ENCODE measurements at regions not wholly inside any gene's neighbourhood (a gene's known extent, or its start where the extent isn't known, plus 50 kb on each side); places are given as distances from the start of the nearest gene placed in this dataset.
A peak's percentile ranks its signal among the peaks of the same experiment; 100 is the strongest.

DNA sequence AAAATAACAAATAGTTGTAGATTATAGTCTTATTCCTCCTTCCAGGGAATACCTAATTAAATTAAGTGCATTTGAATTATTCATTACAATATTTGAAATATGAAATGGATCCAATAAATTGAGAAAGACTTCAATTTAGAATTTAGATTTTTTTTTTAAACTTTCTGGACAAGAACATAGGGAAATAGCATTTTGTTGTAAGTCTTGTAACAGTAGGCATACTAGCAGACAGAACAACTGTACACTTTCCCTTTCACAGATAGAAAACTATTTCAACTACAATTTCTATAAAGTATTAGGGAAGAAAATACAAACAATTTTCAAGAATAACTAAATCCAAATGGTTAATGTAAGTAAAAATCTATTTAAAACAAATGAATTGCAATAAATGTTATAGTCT is 577.5 kb downstream of the USP25 start:
- Mint-ChIP-seq H3K36me3 (ENCODE audit: low read depth) (no peaks in the 10 kb centered on the region), H3K4me3 (no peak overlapping the region), H3K27ac (no peak overlapping the region), H3K27me3 (peaks cover 5% of the 10 kb centered on the region), H3K4me1 (peaks cover 5% of the 10 kb centered on the region)
- ATAC-seq (no peak), DNase-seq (no peak)
- H3K9me3 ChIP-seq (ENCODE audit: control insufficient read depth, low read length, poor library complexity, severe bottlenecking), result no peaks in the 10 kb centered on the region

DNA sequence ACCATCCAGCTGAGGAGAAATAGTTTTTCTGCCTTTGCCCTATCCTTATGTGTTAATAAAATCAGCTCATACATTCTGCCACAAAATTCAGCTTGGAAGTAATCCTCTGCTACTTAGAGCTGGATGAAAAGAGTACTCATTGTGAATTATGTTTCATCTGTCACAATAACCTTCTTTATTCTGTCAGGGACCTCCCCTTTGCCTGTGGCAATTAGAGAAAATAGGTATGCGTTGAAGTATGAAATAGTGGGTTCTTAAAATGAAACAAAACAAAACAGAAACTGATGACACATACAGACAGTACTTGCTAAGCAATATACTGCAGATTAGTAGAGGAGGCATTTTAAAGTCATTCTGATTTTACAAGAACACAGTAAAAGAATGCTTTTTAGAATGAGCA is 578.5 kb downstream of the USP25 start:
- Mint-ChIP-seq H3K36me3 (ENCODE audit: low read depth) (no peaks in the 10 kb centered on the region), H3K4me1 (peaks cover 5% of the 10 kb centered on the region), H3K27ac (no peak overlapping the region), H3K4me3 (no peak overlapping the region), H3K27me3 (peaks cover 5% of the 10 kb centered on the region)
- H3K9me3 ChIP-seq (ENCODE audit: control insufficient read depth, low read length, poor library complexity, severe bottlenecking), result no peaks in the 10 kb centered on the region
- DNase-seq (no peak), ATAC-seq (no peak)

DNA sequence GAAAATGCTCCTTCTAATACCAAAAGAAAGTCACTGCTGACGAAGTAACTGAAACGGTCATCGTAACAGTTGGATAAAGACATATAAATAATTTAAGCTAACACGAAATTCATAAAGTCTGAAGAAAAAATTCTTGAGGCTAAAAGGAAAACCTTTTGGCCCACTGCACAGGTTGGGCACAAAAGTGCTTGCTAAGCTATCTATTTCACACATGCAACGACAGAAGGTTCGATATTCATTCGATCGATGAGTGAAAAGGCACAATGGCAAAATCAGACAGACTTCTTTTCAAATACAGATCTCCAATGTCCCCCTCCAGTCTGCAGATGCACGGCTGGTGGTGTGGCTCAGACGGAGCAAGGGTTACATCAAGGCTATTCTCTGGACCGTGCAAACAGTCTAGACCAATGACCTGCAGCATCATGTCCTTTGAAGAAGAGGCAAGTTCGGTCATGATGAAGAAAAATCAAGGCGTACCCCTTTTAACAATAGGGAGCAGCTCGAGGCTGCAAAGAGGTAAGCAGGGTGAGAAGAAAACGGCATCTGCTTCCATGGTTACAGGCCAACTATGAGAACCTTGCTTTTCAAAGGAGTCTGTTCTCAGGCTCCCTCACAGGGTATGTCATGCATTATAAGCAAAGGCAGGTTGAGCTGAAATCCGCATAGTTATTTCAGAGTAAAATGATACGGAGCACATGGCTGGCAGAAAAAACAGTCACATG is 579.6 kb downstream of the USP25 start:
- no peaks in the 10 kb centered on the region for H3K9me3 ChIP-seq (ENCODE audit: control insufficient read depth, low read length, poor library complexity, severe bottlenecking)
- Mint-ChIP-seq H3K27me3 (peaks cover 5% of the 10 kb centered on the region), H3K4me1 (peaks cover 5% of the 10 kb centered on the region), H3K27ac (no peak overlapping the region), H3K36me3 (ENCODE audit: low read depth) (no peaks in the 10 kb centered on the region), H3K4me3 (no peak overlapping the region)
- ATAC-seq (no peak), DNase-seq (no peak)

DNA sequence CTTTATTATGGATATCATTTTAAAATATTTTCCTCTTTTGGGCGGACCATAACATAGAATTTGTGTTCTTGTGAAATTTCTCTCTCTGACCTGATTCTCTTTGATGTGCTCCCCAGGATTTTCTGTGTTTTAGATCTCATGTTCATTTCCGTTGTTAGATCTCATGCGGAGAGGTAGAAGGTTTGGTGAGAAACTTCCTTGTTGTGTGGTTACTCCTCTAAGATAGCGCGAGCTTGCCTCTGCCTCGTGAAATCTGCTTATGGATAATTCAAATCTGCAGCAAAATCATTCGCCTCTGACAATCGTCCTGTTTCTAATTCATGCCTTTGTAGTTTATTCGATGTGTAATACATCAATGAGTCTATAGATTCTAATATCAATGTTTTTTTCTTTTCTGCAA is 580.4 kb downstream of the USP25 start:
- ATAC-seq (no peak), DNase-seq (no peak)
- Mint-ChIP-seq H3K27me3 (peaks cover 5% of the 10 kb centered on the region), H3K4me3 (no peak overlapping the region), H3K4me1 (peaks cover 5% of the 10 kb centered on the region), H3K27ac (no peak overlapping the region), H3K36me3 (ENCODE audit: low read depth) (no peaks in the 10 kb centered on the region)
- H3K9me3 ChIP-seq (ENCODE audit: control insufficient read depth, low read length, poor library complexity, severe bottlenecking), result no peaks in the 10 kb centered on the region

DNA sequence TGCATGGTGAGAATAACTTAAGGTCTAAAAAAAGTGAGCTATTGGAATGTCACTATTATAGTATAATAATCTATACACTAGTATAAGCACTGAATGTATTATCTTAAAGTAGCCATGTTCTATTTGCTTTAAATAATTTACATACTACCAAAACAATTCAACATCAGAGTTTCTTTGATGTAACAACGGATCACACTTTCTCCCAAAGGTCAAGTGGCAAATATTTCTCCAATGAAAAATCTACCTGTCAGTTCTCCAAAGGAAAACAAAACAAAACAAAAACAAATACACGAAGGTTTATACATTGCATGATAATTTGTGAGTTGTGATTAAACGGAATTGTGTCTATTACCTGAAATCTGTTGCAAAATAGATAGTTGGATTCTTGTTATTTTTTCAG is 581.4 kb downstream of the USP25 start:
- Mint-ChIP-seq H3K27me3 (peaks cover 5% of the 10 kb centered on the region), H3K36me3 (ENCODE audit: low read depth) (no peaks in the 10 kb centered on the region), H3K4me3 (no peak overlapping the region), H3K4me1 (peaks cover 5% of the 10 kb centered on the region), H3K27ac (no peak overlapping the region)
- H3K9me3 ChIP-seq (ENCODE audit: control insufficient read depth, low read length, poor library complexity, severe bottlenecking), result no peaks in the 10 kb centered on the region
- no peak for DNase-seq
- ATAC-seq, result no peak

DNA sequence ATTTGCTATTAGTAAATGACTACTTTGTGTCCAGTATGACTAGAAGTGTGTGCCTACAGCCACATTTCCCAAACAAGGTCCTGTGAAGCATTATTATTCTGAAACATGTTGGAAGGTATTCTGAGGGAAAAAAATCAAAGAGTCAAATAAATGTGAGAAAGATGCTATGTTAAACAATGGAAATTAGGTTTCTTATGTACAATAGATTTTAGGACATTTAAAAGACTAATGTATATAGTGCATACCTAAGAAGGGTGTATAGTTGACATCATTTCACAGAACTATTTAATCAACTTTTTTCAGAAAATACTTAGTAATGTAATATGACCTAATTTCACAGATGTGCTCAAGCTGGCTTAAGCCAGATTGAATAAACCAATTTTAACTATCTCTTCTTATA is 582.5 kb downstream of the USP25 start:
- Mint-ChIP-seq H3K27ac (no peak overlapping the region), H3K4me1 (peaks cover 5% of the 10 kb centered on the region), H3K27me3 (peaks cover 5% of the 10 kb centered on the region), H3K4me3 (no peak overlapping the region), H3K36me3 (ENCODE audit: low read depth) (no peaks in the 10 kb centered on the region)
- DNase-seq (no peak), ATAC-seq (no peak)
- no peaks in the 10 kb centered on the region for H3K9me3 ChIP-seq (ENCODE audit: control insufficient read depth, low read length, poor library complexity, severe bottlenecking)

DNA sequence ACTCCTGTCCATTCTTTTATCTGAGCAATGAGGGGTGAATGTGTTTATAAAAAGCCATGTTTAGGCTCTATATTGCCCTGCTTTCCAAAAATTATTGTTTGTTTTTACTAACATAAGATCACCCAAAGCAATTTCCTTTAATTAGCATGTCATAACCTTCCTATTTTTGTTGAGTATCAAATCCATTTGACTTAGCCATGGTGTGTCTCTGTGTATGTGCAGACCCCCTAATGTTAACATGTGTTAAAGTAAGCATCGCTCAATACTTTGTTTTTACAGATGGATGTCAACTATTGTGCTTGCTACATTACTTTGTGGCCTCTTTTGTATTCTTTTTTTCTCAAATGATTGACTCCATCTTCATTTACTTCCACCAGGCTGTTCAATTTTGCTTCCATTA is 585.4 kb downstream of the USP25 start:
- H3K9me3 ChIP-seq (ENCODE audit: control insufficient read depth, low read length, poor library complexity, severe bottlenecking), result no peaks in the 10 kb centered on the region
- H3K4me3 Mint-ChIP-seq, result no peak overlapping the region
- ATAC-seq (no peak), DNase-seq (no peak)
- no peaks in the 10 kb centered on the region for H3K27me3 Mint-ChIP-seq
- peaks cover under 1% of the 10 kb centered on the region for H3K4me1 Mint-ChIP-seq
- H3K27ac Mint-ChIP-seq, result no peak overlapping the region
- no peaks in the 10 kb centered on the region for H3K36me3 Mint-ChIP-seq (ENCODE audit: low read depth)

DNA sequence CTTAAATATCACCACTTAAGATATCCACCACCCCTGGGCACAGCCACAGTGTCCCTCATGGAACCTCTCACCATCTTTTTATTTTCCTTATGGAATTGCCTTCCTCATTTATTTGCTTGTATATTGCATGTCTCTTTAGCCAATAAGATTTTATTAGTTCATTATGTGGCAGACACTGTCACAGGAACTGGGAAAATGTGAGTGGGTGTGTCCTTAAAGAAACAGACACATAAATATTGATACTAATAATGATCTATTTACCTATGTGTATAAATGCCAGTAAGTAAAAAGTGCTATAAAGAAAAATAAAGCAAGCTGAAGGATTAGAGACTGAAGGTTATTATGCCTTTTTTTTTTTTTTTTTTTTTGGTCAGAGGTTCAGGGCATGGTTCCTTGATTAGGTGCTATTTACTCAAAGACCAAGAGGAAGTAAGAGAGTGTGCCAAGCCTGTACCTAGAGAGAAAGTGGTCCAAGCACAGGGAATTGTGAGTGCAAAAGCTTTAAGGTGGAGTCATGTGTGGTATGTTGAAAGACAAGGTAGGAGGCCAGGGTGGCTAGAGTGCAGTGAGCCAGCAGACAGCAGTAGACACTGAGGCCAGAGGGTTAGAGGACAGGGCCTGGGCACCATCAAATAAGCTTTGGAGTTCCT is 589.0 kb downstream of the USP25 start:
- no peak for ATAC-seq
- no peak for DNase-seq
- Mint-ChIP-seq H3K27ac (no peak overlapping the region), H3K27me3 (no peaks in the 10 kb centered on the region), H3K4me3 (no peak overlapping the region), H3K36me3 (ENCODE audit: low read depth) (no peaks in the 10 kb centered on the region), H3K4me1 (no peaks in the 10 kb centered on the region)
- H3K9me3 ChIP-seq (ENCODE audit: control insufficient read depth, low read length, poor library complexity, severe bottlenecking), result no peaks in the 10 kb centered on the region

DNA sequence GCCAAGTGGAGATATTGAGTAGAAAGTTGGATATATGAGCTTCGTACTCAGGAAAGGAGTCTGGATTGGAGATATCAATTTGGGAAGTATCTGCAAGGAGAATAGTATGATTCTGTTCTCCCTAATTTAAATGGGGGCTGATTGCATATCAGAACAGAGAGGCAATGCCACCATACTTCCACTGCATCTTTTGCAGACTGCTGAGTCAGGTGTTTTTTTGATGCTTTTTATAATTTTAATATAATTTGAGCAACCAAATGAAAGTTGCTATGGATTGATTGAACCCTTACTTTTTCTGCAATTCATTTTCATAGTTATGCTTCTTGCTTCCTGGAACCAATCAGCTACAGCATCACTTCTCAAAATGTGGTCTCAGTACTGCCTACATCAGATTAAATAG is 590.3 kb downstream of the USP25 start:
- H3K27me3 Mint-ChIP-seq, result no peaks in the 10 kb centered on the region

DNA sequence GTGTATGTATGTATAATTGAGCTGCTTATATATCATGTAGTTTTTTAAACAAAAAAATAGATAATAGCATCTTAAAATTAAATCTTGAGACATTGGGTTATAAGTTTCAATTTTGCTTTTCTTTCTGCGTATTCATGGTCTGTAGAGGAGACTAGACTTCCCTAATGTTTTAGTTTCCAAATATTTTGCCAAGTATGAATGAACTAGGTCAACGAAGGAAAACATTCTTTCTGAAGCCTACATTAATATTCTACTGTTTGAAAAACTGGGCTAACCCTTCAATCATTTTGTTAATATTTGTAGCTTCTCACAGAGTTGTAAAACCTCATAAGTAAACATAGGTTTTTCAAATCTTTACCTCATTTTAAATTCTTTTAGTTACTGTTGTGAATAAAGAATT is 592.7 kb downstream of the USP25 start:
- DNase-seq, result no peak
- no peaks in the 10 kb centered on the region for H3K9me3 ChIP-seq (ENCODE audit: control insufficient read depth, low read length, poor library complexity, severe bottlenecking)
- H3K27me3 Mint-ChIP-seq, result no peaks in the 10 kb centered on the region
- no peaks in the 10 kb centered on the region for H3K36me3 Mint-ChIP-seq (ENCODE audit: low read depth)
- H3K4me3 Mint-ChIP-seq, result no peak overlapping the region
- no peaks in the 10 kb centered on the region for H3K4me1 Mint-ChIP-seq
- no peak overlapping the region for H3K27ac Mint-ChIP-seq
- no peak for ATAC-seq

More for the DNA sequence above, 590.3 kb downstream of the USP25 start:
- DNase-seq (no peak), ATAC-seq (no peak)
- no peak overlapping the region for H3K4me3 Mint-ChIP-seq
- H3K36me3 Mint-ChIP-seq (ENCODE audit: low read depth), result no peaks in the 10 kb centered on the region
- H3K4me1 Mint-ChIP-seq, result no peaks in the 10 kb centered on the region
- H3K9me3 ChIP-seq (ENCODE audit: control insufficient read depth, low read length, poor library complexity, severe bottlenecking), result no peaks in the 10 kb centered on the region
- no peak overlapping the region for H3K27ac Mint-ChIP-seq

DNA sequence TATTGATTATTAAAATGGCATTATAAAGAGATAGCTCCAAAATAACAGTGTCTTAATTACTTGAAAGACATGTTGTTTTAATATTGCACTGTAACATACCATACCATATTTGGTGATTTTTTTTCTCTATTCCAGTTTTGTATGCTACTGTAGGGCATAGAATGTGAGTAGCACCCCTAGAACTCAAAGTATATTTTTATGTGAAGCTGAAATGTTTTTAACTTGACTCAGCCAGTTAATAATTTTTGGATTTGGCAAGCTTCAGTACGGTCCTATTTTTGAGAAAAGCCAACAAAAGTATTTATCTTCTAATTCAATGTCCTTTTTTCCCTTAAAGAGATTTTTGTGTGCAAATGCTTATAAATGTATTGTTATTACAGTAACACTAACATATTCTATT is 593.8 kb downstream of the USP25 start:
- ATAC-seq, result no peak
- no peaks in the 10 kb centered on the region for H3K36me3 Mint-ChIP-seq (ENCODE audit: low read depth)

DNA sequence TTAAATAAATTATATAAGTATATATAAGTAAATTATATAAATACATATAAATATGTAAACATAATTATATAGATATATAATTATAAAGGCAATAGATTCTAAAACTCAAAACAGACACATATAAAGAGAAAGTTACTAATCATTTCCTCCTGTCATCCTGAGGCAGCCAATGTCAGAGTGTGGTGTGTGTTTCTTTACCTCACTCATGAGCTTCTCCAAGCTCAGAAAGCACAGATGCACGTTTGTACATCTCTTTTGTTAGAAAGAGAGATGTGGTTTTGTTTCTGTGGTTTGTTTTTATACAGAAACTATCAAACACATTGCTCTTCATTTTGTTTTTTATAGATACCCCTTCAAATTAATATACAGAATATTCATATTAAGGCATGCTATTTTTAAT is 594.8 kb downstream of the USP25 start:
- no peaks in the 10 kb centered on the region for H3K9me3 ChIP-seq (ENCODE audit: control insufficient read depth, low read length, poor library complexity, severe bottlenecking)
- no peak for DNase-seq
- ATAC-seq, result no peak
- H3K27me3 Mint-ChIP-seq, result no peaks in the 10 kb centered on the region
- H3K4me1 Mint-ChIP-seq, result peaks cover 3% of the 10 kb centered on the region
- no peak overlapping the region for H3K4me3 Mint-ChIP-seq
- H3K36me3 Mint-ChIP-seq (ENCODE audit: low read depth), result no peaks in the 10 kb centered on the region
- H3K27ac Mint-ChIP-seq, result no peak overlapping the region

More for the DNA sequence above, 593.8 kb downstream of the USP25 start:
- no peaks in the 10 kb centered on the region for H3K27me3 Mint-ChIP-seq
- H3K9me3 ChIP-seq (ENCODE audit: control insufficient read depth, low read length, poor library complexity, severe bottlenecking), result no peaks in the 10 kb centered on the region
- no peak overlapping the region for H3K4me3 Mint-ChIP-seq
- no peak overlapping the region for H3K27ac Mint-ChIP-seq
- no peak for DNase-seq
- H3K4me1 Mint-ChIP-seq, result no peaks in the 10 kb centered on the region

DNA sequence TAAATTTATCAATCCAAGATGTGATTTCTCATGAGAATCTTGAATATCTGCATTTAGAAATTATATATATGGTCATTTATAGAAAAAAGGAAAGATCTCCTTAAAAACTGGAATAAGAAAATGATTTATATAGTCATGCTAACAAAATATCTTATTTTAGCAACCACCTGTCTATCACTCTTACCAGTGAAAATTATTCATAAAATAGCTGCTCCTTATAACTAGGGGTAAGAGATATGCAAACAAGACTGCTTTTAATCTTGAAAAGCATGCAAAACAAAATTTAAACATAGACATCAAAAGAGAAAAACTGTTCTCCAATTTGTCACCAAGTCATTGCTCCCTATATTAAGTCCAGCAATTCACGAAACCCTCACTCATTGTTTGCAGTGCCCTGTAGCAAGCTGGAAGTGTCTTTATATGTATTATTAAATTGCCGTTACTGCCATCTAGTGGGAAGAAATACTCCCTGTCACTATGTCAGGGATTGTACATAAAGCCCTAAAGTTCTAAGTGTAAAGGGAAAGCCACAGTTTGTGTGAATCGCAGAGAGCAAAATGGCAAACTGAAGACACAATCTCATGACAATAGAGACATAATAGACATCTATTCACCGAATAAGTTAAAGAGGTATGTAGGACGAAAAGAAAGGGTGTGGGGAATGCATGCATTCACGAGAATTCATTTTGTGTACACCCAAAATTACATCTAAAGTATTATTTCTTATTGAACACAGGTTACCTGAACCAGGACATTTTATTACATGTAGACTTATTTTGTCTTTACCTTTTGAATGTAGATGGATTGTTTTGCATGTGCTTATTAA is 600.5 kb downstream of the USP25 start:
- Mint-ChIP-seq H3K27ac (no peak overlapping the region), H3K27me3 (no peaks in the 10 kb centered on the region)
- ATAC-seq, result peak; percentile 72

More for the DNA sequence above, 600.5 kb downstream of the USP25 start:
- H3K9me3 ChIP-seq (ENCODE audit: control insufficient read depth, low read length, poor library complexity, severe bottlenecking), result no peaks in the 10 kb centered on the region
- no peak for DNase-seq
- no peak overlapping the region for H3K4me3 Mint-ChIP-seq
- H3K4me1 Mint-ChIP-seq, result peaks cover 3% of the 10 kb centered on the region
- H3K36me3 Mint-ChIP-seq (ENCODE audit: low read depth), result no peaks in the 10 kb centered on the region

All from T-helper 17 cell (primary cell).